Liver (tissue), 8 donors: ENCODE measurements at regions not wholly inside any gene's neighbourhood (a gene's known extent, or its start where the extent isn't known, plus 50 kb on each side); places are given as distances from the start of the nearest gene placed in this dataset.

Experiments used
- DNase-seq: peaks from one replicate; pipeline ENCODE4 v3.0.0-alpha.2; 2017; ENCODE audit warnings: low spot score
- H3K27ac ChIP-seq, 2 donors: one replicate each; pipeline ENCODE4 v1.7.0; 2013; ENCODE audit warnings: inconsistent platforms in 2 of 2, low read length in 2 of 2, control low read depth in 1 of 2, low read depth in 1 of 2, mild to moderate bottlenecking in 1 of 2
- H3K27me3 ChIP-seq, 4 donors: one replicate each; pipeline versions ENCODE4 v1.6.1 to v1.7.0; 2013; ENCODE audit warnings: low read length in 3 of 4, inconsistent platforms in 1 of 4, mild to moderate bottlenecking in 1 of 4, moderate library complexity in 1 of 4; ENCODE audit not compliant: control insufficient read depth in 4 of 4, insufficient read depth in 4 of 4
- H3K36me3 ChIP-seq, 4 donors: one replicate each; pipeline versions ENCODE4 v1.6.1 to v1.7.0; 2013; ENCODE audit warnings: low read length in 3 of 4, mild to moderate bottlenecking in 3 of 4, low read depth in 1 of 4, moderate library complexity in 1 of 4; ENCODE audit not compliant: control insufficient read depth in 4 of 4, insufficient read depth in 3 of 4
- H3K4me1 ChIP-seq, 4 donors: one replicate each; pipeline versions ENCODE4 v1.6.1 to v1.7.0; 2013; ENCODE audit warnings: low read length in 3 of 4, mild to moderate bottlenecking in 3 of 4, moderate library complexity in 1 of 4; ENCODE audit not compliant: control insufficient read depth in 4 of 4, insufficient read depth in 4 of 4
- H3K4me3 ChIP-seq, 3 donors: one replicate each; pipeline versions ENCODE4 v1.6.1 to v1.7.0; 2013; ENCODE audit warnings: low read length in 3 of 3, control low read depth in 1 of 3, low read depth in 1 of 3, mild to moderate bottlenecking in 1 of 3
- H3K9ac ChIP-seq, 2 donors: one replicate each; pipeline ENCODE4 v1.7.0; 2013; ENCODE audit warnings: low read length in 2 of 2, mild to moderate bottlenecking in 2 of 2, moderate library complexity in 2 of 2, control low read depth in 1 of 2, low read depth in 1 of 2
- H3K9me3 ChIP-seq, 4 donors: one replicate each; pipeline versions ENCODE4 v1.6.1 to v1.7.0; 2013; ENCODE audit warnings: low read length in 3 of 4; ENCODE audit not compliant: control insufficient read depth in 4 of 4
- ATF3 ChIP-seq: IDR thresholded peaks from 2 replicates; pipeline ENCODE4 v1.6.1; 2016; ENCODE audit warnings: antibody characterized with exemption
- CTCF ChIP-seq: fragments of 150-350 bp; IDR thresholded peaks from 2 replicates; pipeline ENCODE4 v1.5.1; 2017; ENCODE audit warnings: improper control_type of control experiment, low read depth, low read length; ENCODE audit not compliant: missing input control
- FOXA1 ChIP-seq: IDR thresholded peaks from 2 replicates; pipeline ENCODE4 v1.6.1; 2016; ENCODE audit warnings: antibody characterized with exemption
- FOXA2 ChIP-seq: IDR thresholded peaks from 2 replicates; pipeline ENCODE4 v1.6.1; 2016; ENCODE audit warnings: antibody characterized with exemption
- GABPA ChIP-seq, 2 donors: IDR thresholded peaks in 1 of 2; conservative IDR thresholded peaks in 1 of 2; 2 replicates each; pipeline ENCODE4 v1.6.1; 2016; ENCODE audit warnings: antibody characterized with exemption in 2 of 2, mild to moderate bottlenecking in 1 of 2, moderate library complexity in 1 of 2
- HNF4A ChIP-seq, 2 donors: conservative IDR thresholded peaks; 2 replicates each; pipeline ENCODE4 v1.6.1; 2016; ENCODE audit warnings: antibody characterized with exemption in 2 of 2, mild to moderate bottlenecking in 2 of 2
- HNF4G ChIP-seq: IDR thresholded peaks from 2 replicates; pipeline ENCODE4 v1.6.1; 2016; ENCODE audit warnings: antibody characterized with exemption
- JUND ChIP-seq, 2 donors: IDR thresholded peaks; 2 replicates each; pipeline ENCODE4 v1.6.1; 2016; ENCODE audit warnings: antibody characterized with exemption in 2 of 2
- NR2F2 ChIP-seq: IDR thresholded peaks from 2 replicates; pipeline ENCODE4 v1.6.1; 2016; ENCODE audit warnings: antibody characterized with exemption
- RAD21 ChIP-seq, 2 donors: IDR thresholded peaks; 2 replicates each; pipeline ENCODE4 v1.6.1; 2016; ENCODE audit warnings: antibody characterized with exemption in 2 of 2, mild to moderate bottlenecking in 2 of 2
- RXRA ChIP-seq, 2 donors: IDR thresholded peaks; 2 replicates each; pipeline ENCODE4 v1.6.1; 2017 to 2018; ENCODE audit warnings: antibody characterized with exemption in 2 of 2, mild to moderate bottlenecking in 1 of 2
- SP1 ChIP-seq: IDR thresholded peaks from 2 replicates; pipeline ENCODE4 v1.6.1; 2018; ENCODE audit warnings: antibody characterized with exemption, mild to moderate bottlenecking
- YY1 ChIP-seq: IDR thresholded peaks from 2 replicates; pipeline ENCODE4 v1.6.1; 2016; ENCODE audit warnings: antibody characterized with exemption, mild to moderate bottlenecking
- WGBS: extraction: QIAGEN DNeasy Blood & Tissue Kit; methylation state at CpG from one replicate; pipeline ENCODE4 v1.1.7; 2013; 5-methylcytosine and 5-hydroxymethylcytosine counted together
- TF ChIP-seq, protein P1 (sequence below): IDR thresholded peaks from 2 replicates; pipeline ENCODE4 v1.6.1; 2016; ENCODE audit warnings: antibody characterized with exemption
- TF ChIP-seq, protein P2 (sequence below): IDR thresholded peaks from 2 replicates; pipeline ENCODE4 v1.6.1; 2016; ENCODE audit warnings: antibody characterized with exemption
- donor health status: healthy.
- donor health status: healthy.
- donor health status: healthy.
- donor health status: healthy.
- donor health status: healthy.

DNA sequence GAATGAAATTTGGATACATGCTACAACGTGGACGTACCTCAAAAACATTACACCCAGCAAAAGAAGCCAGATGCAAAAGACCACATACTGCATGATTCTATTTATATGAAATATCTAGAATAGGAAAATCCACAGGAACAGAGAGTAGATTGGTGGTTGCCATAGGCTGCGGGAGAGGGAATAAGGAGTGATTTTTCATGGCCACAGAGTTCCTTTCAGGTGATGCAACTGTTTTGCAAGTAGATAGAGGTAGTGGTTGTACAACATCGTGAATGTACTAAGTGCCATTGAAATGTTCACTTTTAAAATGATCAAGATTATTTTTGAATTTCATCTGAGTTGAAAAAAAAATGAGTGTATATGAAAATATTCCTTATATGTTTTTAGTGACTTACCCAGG lies 115.3 kb upstream of the RUNX1 start:
- no peak for DNase-seq
- H3K9me3 ChIP-seq, result no peaks in the 10 kb centered on the region
- no peaks in the 10 kb centered on the region for H3K27me3 ChIP-seq
- no peaks in the 10 kb centered on the region for H3K4me1 ChIP-seq
- TF ChIP-seq, protein P1, sequence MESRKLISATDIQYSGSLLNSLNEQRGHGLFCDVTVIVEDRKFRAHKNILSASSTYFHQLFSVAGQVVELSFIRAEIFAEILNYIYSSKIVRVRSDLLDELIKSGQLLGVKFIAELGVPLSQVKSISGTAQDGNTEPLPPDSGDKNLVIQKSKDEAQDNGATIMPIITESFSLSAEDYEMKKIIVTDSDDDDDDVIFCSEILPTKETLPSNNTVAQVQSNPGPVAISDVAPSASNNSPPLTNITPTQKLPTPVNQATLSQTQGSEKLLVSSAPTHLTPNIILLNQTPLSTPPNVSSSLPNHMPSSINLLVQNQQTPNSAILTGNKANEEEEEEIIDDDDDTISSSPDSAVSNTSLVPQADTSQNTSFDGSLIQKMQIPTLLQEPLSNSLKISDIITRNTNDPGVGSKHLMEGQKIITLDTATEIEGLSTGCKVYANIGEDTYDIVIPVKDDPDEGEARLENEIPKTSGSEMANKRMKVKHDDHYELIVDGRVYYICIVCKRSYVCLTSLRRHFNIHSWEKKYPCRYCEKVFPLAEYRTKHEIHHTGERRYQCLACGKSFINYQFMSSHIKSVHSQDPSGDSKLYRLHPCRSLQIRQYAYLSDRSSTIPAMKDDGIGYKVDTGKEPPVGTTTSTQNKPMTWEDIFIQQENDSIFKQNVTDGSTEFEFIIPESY, result no peak
- TF ChIP-seq JUND (IDR thresholded peaks at IDR 0.05) (no peak), GABPA (IDR thresholded peaks at IDR 0.05 in 1 of 2, conservative IDR thresholded peaks at IDR 0.05 in 1 of 2) (no peak), HNF4G (no peak), ATF3 (no peak), CTCF (no peak), YY1 (no peak), SP1 (no peak), HNF4A (conservative IDR thresholded peaks at IDR 0.05) (no peak), FOXA1 (no peak), RXRA (IDR thresholded peaks at IDR 0.05) (no peak)
- no peaks in the 10 kb centered on the region for H3K36me3 ChIP-seq
- H3K27ac ChIP-seq, result no peak overlapping the region
- 93% methylated on average over 4 of the region's 4 CpGs for WGBS
- no peak overlapping the region for H3K9ac ChIP-seq
- H3K4me3 ChIP-seq, result no peak overlapping the region

GRCh38 chr21:35163411-35163810 lies 114.3 kb upstream of the RUNX1 start:
- TF ChIP-seq CTCF (no peak), HNF4A (conservative IDR thresholded peaks at IDR 0.05) (no peak), FOXA1 (no peak), RAD21 (IDR thresholded peaks at IDR 0.05) (no peak), NR2F2 (no peak), GABPA (IDR thresholded peaks at IDR 0.05 in 1 of 2, conservative IDR thresholded peaks at IDR 0.05 in 1 of 2) (no peak), FOXA2 (no peak)
- TF ChIP-seq, protein P1, result no peak
- TF ChIP-seq, protein P2, sequence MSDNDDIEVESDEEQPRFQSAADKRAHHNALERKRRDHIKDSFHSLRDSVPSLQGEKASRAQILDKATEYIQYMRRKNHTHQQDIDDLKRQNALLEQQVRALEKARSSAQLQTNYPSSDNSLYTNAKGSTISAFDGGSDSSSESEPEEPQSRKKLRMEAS, result no peak
- H3K4me1 ChIP-seq, result no peaks in the 10 kb centered on the region
- no peaks in the 10 kb centered on the region for H3K36me3 ChIP-seq
- H3K27ac ChIP-seq, result no peak overlapping the region
- no peak for DNase-seq
- H3K9ac ChIP-seq, result no peak overlapping the region
- H3K9me3 ChIP-seq, result no peaks in the 10 kb centered on the region
- H3K4me3 ChIP-seq, result no peak overlapping the region
- 89% methylated on average over 3 of the region's 3 CpGs for WGBS
- no peaks in the 10 kb centered on the region for H3K27me3 ChIP-seq
